Activated CD4-positive, alpha-beta T cell treated with anti-CD3 and anti-CD28 coated beads, Interleukin-2, amount 10 ng/mL, durations not matched to agents 24 days and 14 days (primary cell): ENCODE measurements at regions not wholly inside any gene's neighbourhood (a gene's known extent, or its start where the extent isn't known, plus 50 kb on each side); places are given as distances from the start of the nearest gene placed in this dataset.

Source experiments
- DNase-seq: peaks from one replicate; pipeline ENCODE4 v3.0.0; 2022
- H3K27ac Mint-ChIP-seq: one replicate; pipeline ENCODE4 v1.8.0; 2022; ENCODE audit warnings: mild to moderate bottlenecking, mixed read lengths
- H3K27me3 Mint-ChIP-seq: one replicate; pipeline ENCODE4 v1.8.0; 2022; ENCODE audit warnings: mixed read lengths
- H3K36me3 Mint-ChIP-seq: one replicate; pipeline ENCODE4 v1.8.0; 2022; ENCODE audit warnings: low read depth, mild to moderate bottlenecking, mixed read lengths
- H3K4me1 Mint-ChIP-seq: one replicate; pipeline ENCODE4 v1.8.0; 2021; ENCODE audit warnings: mixed read lengths
- H3K4me3 Mint-ChIP-seq: one replicate; pipeline ENCODE4 v1.8.0; 2022; ENCODE audit warnings: mild to moderate bottlenecking, moderate library complexity, mixed read lengths
- H3K9me3 Mint-ChIP-seq: one replicate; pipeline ENCODE4 v1.8.0; 2021; ENCODE audit warnings: mixed read lengths
- intact Hi-C: fragments of 100-400 bp; cut with micrococcal nuclease; formaldehyde crosslinking; loops from one replicate; pipeline ENCODE4 v1.15.1; 2023

DNA sequence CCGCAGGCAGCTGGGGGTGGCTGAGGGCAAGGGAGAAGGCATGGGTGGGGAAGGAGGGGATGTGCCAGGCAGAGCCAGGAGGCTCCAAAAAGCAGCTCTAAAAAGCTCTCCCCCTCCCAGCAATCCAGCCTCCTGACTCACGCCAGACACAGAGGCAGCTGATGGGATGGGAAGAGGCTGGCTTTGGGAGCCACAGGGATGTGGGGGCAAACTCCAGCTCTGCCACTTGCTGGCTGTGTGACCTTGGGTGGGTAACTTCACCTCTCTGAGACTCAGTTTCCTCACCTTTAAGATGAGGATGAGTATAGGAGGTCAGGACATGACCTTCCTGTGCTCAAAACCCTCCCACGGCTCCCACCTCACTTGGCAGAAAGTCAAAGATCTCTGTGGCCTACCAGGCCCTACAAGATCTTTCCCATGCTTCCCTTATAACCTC, 148.9 kb downstream of the CEBPB start:
- peak overlapping the region; percentile 78 for H3K4me3 Mint-ChIP-seq
- peaks cover 66% of the 10 kb centered on the region for H3K4me1 Mint-ChIP-seq
- H3K27me3 Mint-ChIP-seq: no peaks in the 10 kb centered on the region
- no peak for DNase-seq
- H3K9me3 Mint-ChIP-seq: no peaks in the 10 kb centered on the region
- H3K36me3 Mint-ChIP-seq: no peaks in the 10 kb centered on the region
- intact Hi-C loops: loop anchor here (1.0 to 10.0 kb wide), 7 partner anchors 10 to 223 kb away; partner anchors contain the start of gene CEBPB
- peak overlapping the region; percentile 96 for H3K27ac Mint-ChIP-seq

DNA sequence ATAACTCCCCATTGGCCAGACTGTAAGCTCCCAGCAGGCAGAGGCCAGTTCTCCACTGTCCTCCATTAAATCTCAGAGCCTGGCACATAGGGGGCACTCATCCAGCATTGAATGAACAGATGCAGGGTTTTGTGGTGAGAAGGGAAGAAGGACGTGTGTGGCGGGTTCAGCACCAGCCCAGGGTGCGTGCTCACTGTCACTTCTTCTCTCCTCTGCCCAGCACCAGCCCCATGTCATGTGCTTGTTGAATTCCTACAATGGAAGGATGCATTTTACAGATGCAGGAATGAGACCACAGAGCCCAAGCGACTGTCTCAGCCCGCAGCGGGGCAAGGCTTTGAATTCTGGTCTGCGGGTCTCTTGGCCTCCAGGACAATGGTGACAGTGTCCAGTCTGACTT, 149.9 kb downstream of the CEBPB start:
- peaks cover 69% of the 10 kb centered on the region for H3K4me1 Mint-ChIP-seq
- no peaks in the 10 kb centered on the region for H3K36me3 Mint-ChIP-seq
- intact Hi-C loops: no loop called here
- no peaks in the 10 kb centered on the region for H3K27me3 Mint-ChIP-seq
- no peaks in the 10 kb centered on the region for H3K9me3 Mint-ChIP-seq
- peak overlapping the region; percentile 96 for H3K27ac Mint-ChIP-seq
- H3K4me3 Mint-ChIP-seq: peak overlapping the region; percentile 78
- no peak for DNase-seq

DNA sequence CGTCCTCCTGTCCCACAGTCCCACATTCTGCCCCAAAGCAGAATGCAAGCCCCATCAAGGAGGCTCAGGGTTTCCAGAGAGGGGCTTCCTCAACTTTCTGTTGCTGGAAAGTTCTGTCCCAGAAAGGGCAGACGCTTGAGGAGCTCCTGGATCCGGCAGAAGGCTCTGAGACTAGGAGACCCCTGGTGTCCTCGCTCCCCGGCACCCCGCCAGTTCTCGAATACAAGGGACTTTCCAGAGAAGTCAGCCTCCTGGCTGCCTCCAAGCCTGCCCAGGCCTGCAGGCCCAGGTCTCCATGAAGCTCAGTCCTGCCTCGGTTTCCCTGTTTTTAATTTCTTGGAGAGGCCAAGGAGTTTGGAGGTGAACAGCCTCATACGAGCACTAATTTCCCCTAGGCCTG, 150.4 kb downstream of the CEBPB start:
- Mint-ChIP-seq H3K27me3 (no peaks in the 10 kb centered on the region), H3K4me1 (peaks cover 70% of the 10 kb centered on the region), H3K36me3 (no peaks in the 10 kb centered on the region), H3K27ac (no peak overlapping the region), H3K4me3 (no peak overlapping the region), H3K9me3 (no peaks in the 10 kb centered on the region)
- no peak for DNase-seq
- intact Hi-C loops: no loop called here

DNA sequence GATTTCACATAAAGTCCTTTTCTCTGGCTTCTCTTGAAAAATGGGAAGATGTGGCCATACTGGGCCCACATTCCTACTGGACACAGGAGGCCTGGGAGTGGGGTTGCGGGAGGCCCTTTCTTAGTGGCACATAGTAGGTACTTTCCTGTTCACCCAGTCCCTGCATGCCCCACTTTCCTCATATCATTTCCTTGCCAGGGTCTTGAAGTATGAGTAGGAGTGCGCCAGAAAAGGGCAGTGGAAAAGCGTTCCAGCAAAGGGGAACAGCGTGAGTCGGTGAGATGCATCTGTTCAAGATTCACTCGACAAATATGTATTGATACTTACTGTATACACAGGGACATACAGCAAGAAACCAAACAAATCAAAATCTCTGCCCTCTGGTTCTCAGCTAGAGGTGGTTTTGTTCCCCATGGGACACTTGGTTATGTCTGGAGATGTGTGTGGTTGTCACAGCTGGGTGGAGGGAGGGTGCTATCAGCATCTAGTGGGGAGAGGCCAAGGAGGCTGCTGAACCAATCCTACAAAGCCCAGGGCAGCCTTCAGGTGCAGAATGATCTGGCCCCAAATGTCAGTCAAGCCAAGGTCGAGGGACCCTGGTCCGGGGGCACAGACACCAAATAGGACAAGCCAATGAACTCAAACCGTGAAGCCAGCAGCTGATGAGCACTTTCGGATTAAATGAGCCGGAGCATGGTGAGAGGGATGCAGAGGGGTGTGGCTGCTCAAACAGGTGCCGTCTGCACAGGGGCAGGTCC, 151.4 kb downstream of the CEBPB start:
- intact Hi-C loops: no loop called here
- Mint-ChIP-seq H3K9me3 (no peaks in the 10 kb centered on the region), H3K36me3 (no peaks in the 10 kb centered on the region)

DNA sequence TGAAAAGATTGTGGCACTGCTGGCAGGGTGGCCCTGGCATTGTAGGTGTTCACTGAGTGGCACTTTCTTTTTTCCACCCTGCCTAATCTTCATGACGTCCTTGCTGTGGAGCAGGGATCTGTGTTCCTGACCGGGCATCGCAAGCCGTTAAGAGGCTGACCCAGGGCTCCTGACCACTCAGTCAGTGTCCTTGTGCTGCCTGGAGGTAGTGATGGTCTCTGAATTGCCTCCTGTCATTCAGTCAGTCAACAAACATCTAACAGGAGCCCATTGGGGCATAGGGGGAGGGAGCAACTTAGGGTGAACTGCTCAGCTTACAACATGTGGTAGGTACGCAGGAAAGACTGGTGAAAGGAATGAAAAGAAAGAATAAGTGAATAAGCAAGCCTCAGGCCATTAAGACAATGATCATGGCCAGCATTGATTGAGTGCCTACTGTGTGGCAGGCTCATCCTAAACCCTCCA, 152.0 kb downstream of the CEBPB start:
- intact Hi-C loops: no loop called here
- no peak overlapping the region for H3K4me3 Mint-ChIP-seq
- no peaks in the 10 kb centered on the region for H3K27me3 Mint-ChIP-seq
- peak overlapping the region; percentile 2 for H3K27ac Mint-ChIP-seq
- H3K36me3 Mint-ChIP-seq: no peaks in the 10 kb centered on the region
- no peaks in the 10 kb centered on the region for H3K9me3 Mint-ChIP-seq
- H3K4me1 Mint-ChIP-seq: peaks cover 74% of the 10 kb centered on the region
- no peak for DNase-seq

More for the DNA sequence above, 151.4 kb downstream of the CEBPB start:
- H3K4me3 Mint-ChIP-seq: no peak overlapping the region
- no peak for DNase-seq
- peak overlapping the region; percentile 64 for H3K27ac Mint-ChIP-seq
- H3K4me1 Mint-ChIP-seq: peaks cover 73% of the 10 kb centered on the region
- no peaks in the 10 kb centered on the region for H3K27me3 Mint-ChIP-seq

DNA sequence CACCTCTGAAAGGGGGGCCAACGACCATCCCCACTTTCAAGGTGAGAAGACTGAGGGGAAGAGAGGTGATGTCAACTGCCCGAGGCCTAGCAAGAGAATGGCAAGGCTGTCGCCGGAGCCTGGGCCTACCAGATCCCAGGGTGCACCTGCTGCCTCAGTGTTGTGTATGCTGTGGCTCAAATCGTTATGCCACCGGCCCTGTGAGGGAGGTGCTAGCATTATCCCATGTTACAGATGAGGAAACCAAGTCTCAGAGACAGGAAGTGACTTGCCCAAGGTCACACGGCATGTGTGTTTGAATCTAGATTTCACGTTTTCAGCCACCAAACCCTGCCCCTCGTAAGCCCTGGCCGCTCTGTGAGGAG, 152.5 kb downstream of the CEBPB start:
- H3K4me1 Mint-ChIP-seq: peaks cover 71% of the 10 kb centered on the region
- H3K4me3 Mint-ChIP-seq: no peak overlapping the region
- H3K9me3 Mint-ChIP-seq: no peaks in the 10 kb centered on the region
- intact Hi-C loops: no loop called here
- no peaks in the 10 kb centered on the region for H3K27me3 Mint-ChIP-seq
- no peak overlapping the region for H3K27ac Mint-ChIP-seq
- no peaks in the 10 kb centered on the region for H3K36me3 Mint-ChIP-seq
- DNase-seq: no peak

DNA sequence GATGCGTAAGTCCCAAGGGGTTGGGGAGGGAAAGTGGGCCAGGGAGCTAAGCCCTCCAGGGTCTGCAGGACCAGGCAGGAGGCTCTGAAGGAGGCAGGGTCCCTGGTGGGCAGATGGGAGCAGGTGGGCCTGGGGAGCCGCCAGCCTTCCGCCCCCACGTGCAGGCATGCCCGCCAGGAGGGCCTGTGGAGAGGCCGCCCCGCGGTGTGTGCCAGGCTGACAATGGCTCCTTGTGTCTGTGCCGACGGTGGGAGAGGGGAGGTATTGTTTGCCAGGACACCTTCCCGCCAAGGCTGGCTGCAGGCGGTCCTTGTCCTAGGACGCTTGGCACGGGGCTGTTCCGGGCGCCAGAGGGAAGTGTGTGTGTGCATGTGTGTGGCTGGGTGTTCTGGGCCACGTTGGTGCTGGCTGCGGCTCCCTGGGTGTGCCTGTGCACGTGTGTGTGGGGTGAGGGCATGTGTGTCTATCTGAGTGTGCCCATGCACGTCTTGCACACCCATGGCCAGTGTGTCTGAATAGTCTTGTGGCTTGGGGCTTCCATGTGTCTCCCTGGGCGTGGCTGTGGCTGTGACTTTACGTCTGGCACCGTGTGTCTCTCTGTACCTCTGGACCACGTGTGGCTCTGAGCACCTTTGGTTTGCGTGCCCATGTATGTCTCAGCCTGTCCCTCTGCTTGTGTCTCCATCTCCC, 153.0 kb downstream of the CEBPB start:
- H3K27me3 Mint-ChIP-seq: no peaks in the 10 kb centered on the region
- no peaks in the 10 kb centered on the region for H3K36me3 Mint-ChIP-seq
- no peak overlapping the region for H3K27ac Mint-ChIP-seq
- H3K4me3 Mint-ChIP-seq: no peak overlapping the region
- peaks cover 66% of the 10 kb centered on the region for H3K4me1 Mint-ChIP-seq
- H3K9me3 Mint-ChIP-seq: no peaks in the 10 kb centered on the region
- no peak for DNase-seq
- intact Hi-C loops: no loop called here

DNA sequence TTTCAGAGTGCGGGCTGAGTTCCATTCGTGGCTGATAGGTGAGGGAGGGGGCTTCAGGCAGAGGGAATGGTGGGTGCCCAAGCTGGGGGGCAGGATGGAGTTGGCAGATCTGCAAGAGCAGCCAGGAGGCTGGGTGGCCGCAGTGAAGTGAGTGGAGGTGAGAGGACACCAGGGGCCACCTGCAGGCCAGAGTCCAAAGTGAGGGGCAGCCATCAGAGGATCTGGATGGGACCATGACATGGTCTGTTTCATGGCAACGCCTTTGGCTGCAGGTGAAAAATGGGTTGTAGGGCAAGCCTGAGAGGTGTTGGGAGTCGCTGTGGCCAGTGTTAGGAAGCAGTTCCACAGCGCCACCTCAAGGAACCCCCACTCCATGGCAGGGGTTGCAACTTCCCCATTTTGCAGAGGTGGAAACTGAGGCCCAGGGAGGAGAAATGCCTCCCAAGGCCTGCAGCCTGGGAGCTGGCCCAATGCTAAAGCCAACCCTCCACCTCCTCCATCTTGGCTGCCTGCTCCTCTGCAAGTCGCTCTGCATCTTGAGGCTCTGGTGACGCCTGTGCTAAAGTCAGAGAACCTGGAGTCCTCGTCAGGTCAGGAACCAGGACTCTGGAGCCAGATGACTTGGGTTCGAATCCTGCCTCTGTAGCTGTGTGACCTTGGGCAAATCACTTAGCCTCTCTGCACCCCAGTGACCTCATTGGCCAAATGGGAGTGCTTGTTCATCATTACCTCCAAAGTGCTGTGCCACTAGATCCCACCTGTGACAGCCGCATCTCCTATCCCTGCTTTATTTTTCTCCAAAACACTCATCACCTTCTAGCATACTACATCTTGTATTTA, 153.8 kb downstream of the CEBPB start:
- Mint-ChIP-seq H3K9me3 (no peaks in the 10 kb centered on the region), H3K27ac (peak overlapping the region; percentile 17), H3K4me1 (peaks cover 64% of the 10 kb centered on the region), H3K4me3 (no peak overlapping the region), H3K27me3 (no peaks in the 10 kb centered on the region), H3K36me3 (no peaks in the 10 kb centered on the region)
- DNase-seq: no peak
- intact Hi-C loops: no loop called here

DNA sequence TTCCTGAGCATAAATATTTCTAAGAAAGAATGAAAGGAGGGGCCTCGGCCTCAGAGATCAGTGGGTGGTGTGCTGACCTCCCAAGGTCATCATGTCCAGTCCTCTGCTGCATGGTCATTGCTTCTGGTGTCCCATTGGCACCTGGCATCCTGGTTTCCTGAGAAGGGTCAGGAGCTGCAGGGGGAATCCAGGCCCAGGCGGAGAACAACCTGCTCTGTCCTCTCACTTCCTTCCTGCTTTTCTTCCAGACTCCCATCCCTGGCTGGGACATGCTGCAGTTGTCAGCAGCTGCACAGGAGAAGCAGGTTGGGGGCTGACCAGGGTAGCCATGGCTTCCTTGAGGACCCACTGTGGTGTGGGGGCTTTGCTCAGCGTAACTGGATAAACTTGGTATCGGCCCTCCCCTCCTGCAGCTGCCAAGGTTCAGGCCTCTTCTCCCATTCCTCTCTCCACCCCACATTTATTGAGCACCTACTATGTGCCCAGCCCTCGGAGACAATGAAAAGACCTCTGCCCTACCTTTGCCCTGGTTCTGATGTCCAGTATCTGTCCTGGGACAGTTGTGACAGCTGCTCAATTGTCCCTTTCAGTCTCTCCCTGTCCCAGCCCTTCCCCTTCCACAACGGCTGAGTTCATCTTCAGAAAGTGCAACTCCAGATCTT, 155.2 kb downstream of the CEBPB start:
- no peak overlapping the region for H3K4me3 Mint-ChIP-seq
- DNase-seq: no peak
- H3K27ac Mint-ChIP-seq: peak overlapping the region; percentile 60
- no peaks in the 10 kb centered on the region for H3K9me3 Mint-ChIP-seq
- no peaks in the 10 kb centered on the region for H3K36me3 Mint-ChIP-seq
- H3K4me1 Mint-ChIP-seq: peaks cover 58% of the 10 kb centered on the region
- intact Hi-C loops: no loop called here
- no peaks in the 10 kb centered on the region for H3K27me3 Mint-ChIP-seq

DNA sequence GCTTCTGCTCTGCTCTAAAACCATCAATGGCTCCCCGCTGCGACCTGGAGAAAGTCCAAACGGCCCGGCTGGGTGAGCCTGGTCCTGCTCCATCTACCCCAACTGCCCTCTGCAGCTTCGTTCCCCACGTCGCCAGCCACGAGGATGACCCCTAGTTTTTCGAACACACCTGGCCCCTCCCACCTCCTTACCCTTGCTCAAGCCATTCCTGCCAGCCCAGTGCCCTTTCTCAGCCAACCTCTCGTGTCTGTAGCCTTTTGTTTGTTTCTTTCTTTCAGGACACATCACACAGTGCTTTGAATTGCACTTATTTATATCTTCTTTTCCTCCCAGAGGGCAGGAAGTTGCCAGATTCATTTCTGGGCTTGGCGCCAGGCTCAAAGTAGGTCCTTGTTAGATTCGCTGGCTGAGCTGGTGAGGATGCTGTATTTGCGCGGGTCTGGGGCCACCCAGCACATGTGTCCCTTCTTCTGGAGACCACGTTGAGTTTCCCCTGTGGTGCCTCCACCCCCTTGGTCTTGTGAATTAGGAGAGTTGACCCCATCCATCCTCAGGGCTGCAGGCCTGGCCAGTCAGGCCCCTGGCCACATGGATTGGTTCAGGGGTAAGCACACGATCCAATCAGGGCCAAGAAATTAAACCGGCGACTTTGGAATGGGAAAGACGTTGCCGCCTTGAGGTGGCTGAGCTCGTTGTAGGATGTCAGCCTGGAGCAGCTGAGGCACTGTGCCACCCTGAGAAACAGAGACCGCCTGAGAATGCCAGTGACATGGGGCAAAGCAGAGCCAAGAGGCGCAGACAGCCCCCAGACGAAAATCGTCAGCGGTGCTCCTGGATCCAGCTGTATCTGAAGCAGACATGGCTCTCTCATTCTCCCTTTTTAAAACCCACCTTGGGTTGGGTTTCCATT, 156.0 kb downstream of the CEBPB start:
- H3K9me3 Mint-ChIP-seq: no peaks in the 10 kb centered on the region
- H3K27ac Mint-ChIP-seq: no peak overlapping the region
- intact Hi-C loops: no loop called here
- no peaks in the 10 kb centered on the region for H3K27me3 Mint-ChIP-seq
- peaks cover 59% of the 10 kb centered on the region for H3K4me1 Mint-ChIP-seq
- no peak for DNase-seq
- no peak overlapping the region for H3K4me3 Mint-ChIP-seq
- H3K36me3 Mint-ChIP-seq: no peaks in the 10 kb centered on the region

DNA sequence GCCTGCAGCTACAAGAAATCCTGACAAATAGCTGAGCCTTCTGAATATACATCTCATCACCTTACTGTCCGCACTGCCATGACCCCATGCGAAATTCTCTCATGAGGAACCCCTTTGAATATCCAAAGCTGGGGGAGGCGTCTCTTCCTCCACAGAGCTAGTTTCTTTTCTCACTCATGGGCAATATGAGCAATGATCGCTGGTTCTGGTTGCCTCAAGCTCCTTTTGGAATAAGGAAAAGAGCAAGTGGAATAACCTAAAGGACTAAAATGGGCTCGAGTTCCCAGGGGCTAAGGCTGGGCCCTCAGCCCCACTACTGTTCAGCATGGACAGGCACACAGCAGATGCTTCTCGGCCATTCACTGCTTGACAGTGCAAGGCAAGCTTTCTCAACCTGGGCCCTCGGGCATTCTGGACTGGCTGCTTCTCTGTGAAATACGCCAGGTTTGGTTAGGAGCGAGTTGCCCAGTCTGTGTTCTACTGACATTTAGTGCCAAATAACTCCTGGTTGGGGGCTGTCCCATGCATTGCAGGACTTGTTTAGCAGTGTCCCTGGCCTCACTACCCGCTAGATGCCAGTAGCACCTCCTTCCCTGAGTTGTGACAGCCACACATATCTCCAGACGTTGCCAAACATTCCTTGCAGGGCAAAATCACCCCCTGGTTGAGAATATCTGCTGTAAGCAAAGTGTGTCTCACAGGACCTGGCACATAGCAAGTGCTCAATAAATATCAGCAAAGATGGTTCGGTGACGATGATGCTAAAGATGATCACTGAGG, 156.8 kb downstream of the CEBPB start:
- H3K9me3 Mint-ChIP-seq: no peaks in the 10 kb centered on the region
- DNase-seq: no peak
- peak overlapping the region; percentile 11 for H3K27ac Mint-ChIP-seq
- H3K27me3 Mint-ChIP-seq: peaks cover under 1% of the 10 kb centered on the region
- intact Hi-C loops: no loop called here
- H3K36me3 Mint-ChIP-seq: no peaks in the 10 kb centered on the region
- H3K4me1 Mint-ChIP-seq: peaks cover 57% of the 10 kb centered on the region
- H3K4me3 Mint-ChIP-seq: no peak overlapping the region

DNA sequence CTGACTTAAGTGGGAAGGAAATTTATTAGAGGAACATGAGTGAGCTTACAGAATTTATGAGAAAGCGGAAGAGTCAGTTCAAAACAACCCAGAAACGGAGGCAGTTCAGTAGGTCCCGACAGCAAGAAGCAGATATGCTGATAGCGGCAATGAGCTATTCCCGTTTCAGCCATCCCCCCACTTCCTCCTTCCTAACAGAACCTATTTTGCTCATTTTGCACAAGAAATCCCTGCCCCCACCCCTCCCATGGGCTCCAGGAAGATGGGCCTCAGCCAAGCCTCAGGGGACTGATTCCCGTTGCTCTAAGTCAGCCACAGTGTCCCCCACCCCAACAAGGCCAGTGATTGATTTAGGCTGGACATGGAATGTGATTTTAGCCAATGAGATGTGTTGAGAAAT, 157.5 kb downstream of the CEBPB start:
- H3K9me3 Mint-ChIP-seq: no peaks in the 10 kb centered on the region
- H3K27me3 Mint-ChIP-seq: peaks cover 3% of the 10 kb centered on the region
- DNase-seq: no peak
- H3K27ac Mint-ChIP-seq: peak overlapping the region; percentile 11
- no peak overlapping the region for H3K4me3 Mint-ChIP-seq
- H3K4me1 Mint-ChIP-seq: peaks cover 56% of the 10 kb centered on the region
- intact Hi-C loops: no loop called here
- H3K36me3 Mint-ChIP-seq: no peaks in the 10 kb centered on the region
